Right lobe of liver (tissue), 4 donors: ENCODE measurements at regions not wholly inside any gene's neighbourhood (a gene's known extent, or its start where the extent isn't known, plus 50 kb on each side); places are given as distances from the start of the nearest gene placed in this dataset.

ENCODE experiments used
- POLR2A ChIP-seq: fragments of 450-650 bp; IDR thresholded peaks from one replicate; pipeline ENCODE4 v1.6.1; 2017; ENCODE audit warnings: antibody characterized with exemption, mild to moderate bottlenecking
- TF ChIP-seq, protein P1 (sequence below), 4 donors: fragments of 200-600 bp in 3 of 4; fragments of 450-650 bp in 1 of 4; IDR thresholded peaks; one replicate each; pipeline versions ENCODE4 v1.5.1 to v1.8.0; 2016 to 2022; ENCODE audit warnings: antibody characterized with exemption in 4 of 4, mild to moderate bottlenecking in 2 of 4
- donor health status: DM: no; HTN: no; CAD: no.
- donor health status: DM: no; HTN: no; CAD: no.
- donor health status: DM: no; HTN: yes; CAD: no.

DNA sequence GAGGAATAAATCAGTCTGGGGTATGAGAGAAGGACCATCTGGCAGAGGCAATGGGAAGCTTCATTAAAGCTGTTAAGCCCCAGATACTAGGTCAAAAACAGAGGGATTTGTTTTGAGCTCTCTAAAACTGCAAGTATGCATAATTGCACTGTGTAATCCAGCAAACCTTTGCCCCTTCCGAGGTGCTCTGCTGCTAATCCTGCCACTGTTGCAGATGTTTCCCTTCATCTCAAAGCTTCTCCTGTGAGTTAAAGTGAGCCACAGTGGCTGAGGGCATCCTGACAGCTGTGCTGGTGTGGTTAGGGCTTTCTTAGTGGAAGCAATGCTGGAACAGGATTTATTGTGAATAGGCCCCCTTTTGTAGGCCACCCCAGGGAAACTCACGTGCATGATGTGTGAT lies 160.3 kb upstream of the TRPC7 start:
- TF ChIP-seq, protein P1, sequence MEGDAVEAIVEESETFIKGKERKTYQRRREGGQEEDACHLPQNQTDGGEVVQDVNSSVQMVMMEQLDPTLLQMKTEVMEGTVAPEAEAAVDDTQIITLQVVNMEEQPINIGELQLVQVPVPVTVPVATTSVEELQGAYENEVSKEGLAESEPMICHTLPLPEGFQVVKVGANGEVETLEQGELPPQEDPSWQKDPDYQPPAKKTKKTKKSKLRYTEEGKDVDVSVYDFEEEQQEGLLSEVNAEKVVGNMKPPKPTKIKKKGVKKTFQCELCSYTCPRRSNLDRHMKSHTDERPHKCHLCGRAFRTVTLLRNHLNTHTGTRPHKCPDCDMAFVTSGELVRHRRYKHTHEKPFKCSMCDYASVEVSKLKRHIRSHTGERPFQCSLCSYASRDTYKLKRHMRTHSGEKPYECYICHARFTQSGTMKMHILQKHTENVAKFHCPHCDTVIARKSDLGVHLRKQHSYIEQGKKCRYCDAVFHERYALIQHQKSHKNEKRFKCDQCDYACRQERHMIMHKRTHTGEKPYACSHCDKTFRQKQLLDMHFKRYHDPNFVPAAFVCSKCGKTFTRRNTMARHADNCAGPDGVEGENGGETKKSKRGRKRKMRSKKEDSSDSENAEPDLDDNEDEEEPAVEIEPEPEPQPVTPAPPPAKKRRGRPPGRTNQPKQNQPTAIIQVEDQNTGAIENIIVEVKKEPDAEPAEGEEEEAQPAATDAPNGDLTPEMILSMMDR (IDR thresholded peaks at IDR 0.05): no peak
- no peak for TF ChIP-seq POLR2A
